GM18511 (cell line): ENCODE measurements at regions not wholly inside any gene's neighbourhood (a gene's known extent, or its start where the extent isn't known, plus 50 kb on each side); places are given as distances from the start of the nearest gene placed in this dataset.

Experiments used
- ATAC-seq: cut with Tn5 transposase; IDR thresholded peaks from one replicate; pipeline ENCODE4 v1.9.1; 2021; ENCODE audit warnings: mild to moderate bottlenecking, moderate library complexity; ENCODE audit not compliant: unreplicated experiment

- ATAC-seq: no peak
Observed at GRCh38 chr14:82270286-82270685, 736.6 kb upstream of the SEL1L start.

GRCh38 chr14:82298811-82299210 lies 765.2 kb upstream of the SEL1L start:
- no peak for ATAC-seq

- ATAC-seq: no peak
Observed at GRCh38 chr14:82309199-82309598, 775.5 kb upstream of the SEL1L start.

GRCh38 chr14:82313889-82314288 lies 780.2 kb upstream of the SEL1L start:
- ATAC-seq: no peak

GRCh38 chr14:82328442-82328841 lies 794.8 kb upstream of the SEL1L start:
- ATAC-seq: no peak

GRCh38 chr14:82341261-82341810 lies 807.7 kb upstream of the SEL1L start:
- no peak for ATAC-seq

- ATAC-seq: no peak
Observed at GRCh38 chr14:82342596-82342995, 808.9 kb upstream of the SEL1L start.

GRCh38 chr14:82345184-82345583 lies 811.5 kb upstream of the SEL1L start:
- no peak for ATAC-seq

GRCh38 chr14:82354126-82354525 lies 820.5 kb upstream of the SEL1L start:
- ATAC-seq: no peak

GRCh38 chr14:82359201-82359600 lies 825.5 kb upstream of the SEL1L start:
- ATAC-seq: no peak

GRCh38 chr14:82362452-82362851 lies 828.8 kb upstream of the SEL1L start:
- no peak for ATAC-seq

GRCh38 chr14:82365471-82365870 lies 831.8 kb upstream of the SEL1L start:
- no peak for ATAC-seq

- ATAC-seq: no peak
Observed at GRCh38 chr14:82366803-82367202, 833.1 kb upstream of the SEL1L start.

GRCh38 chr14:82379291-82379690 lies 845.6 kb upstream of the SEL1L start:
- no peak for ATAC-seq

GRCh38 chr14:82385048-82385447 lies 851.4 kb upstream of the SEL1L start:
- ATAC-seq: no peak

- no peak for ATAC-seq
Observed at GRCh38 chr14:82387699-82388098, 854.0 kb upstream of the SEL1L start.

GRCh38 chr14:82388488-82388887 lies 854.8 kb upstream of the SEL1L start:
- no peak for ATAC-seq

- no peak for ATAC-seq
Observed at GRCh38 chr14:82390586-82390985, 856.9 kb upstream of the SEL1L start.

- no peak for ATAC-seq
Observed at GRCh38 chr14:82394916-82395315, 861.3 kb upstream of the SEL1L start.

- ATAC-seq: no peak
Observed at GRCh38 chr14:82398256-82398655, 864.6 kb upstream of the SEL1L start.

- no peak for ATAC-seq
Observed at GRCh38 chr14:82403987-82404386, 870.3 kb upstream of the SEL1L start.

- ATAC-seq: no peak
Observed at GRCh38 chr14:82410064-82410463, 876.4 kb upstream of the SEL1L start.

- no peak for ATAC-seq
Observed at GRCh38 chr14:82411298-82411697, 877.6 kb upstream of the SEL1L start.

GRCh38 chr14:82412545-82412944 lies 878.9 kb upstream of the SEL1L start:
- ATAC-seq: no peak
